Effector CD4-positive, alpha-beta T cell (primary cell): ENCODE measurements at regions not wholly inside any gene's neighbourhood (a gene's known extent, or its start where the extent isn't known, plus 50 kb on each side); places are given as distances from the start of the nearest gene placed in this dataset.
"Not testable (repeated sequence)": the region's sequence is repeated elsewhere in the genome, so short reads cannot be mapped to it uniquely, and the experiment has no call there.

ENCODE experiments used
- DNase-seq: peaks from one replicate; pipeline ENCODE4 v3.0.0-alpha.2; 2020

GRCh38 chr9:120338340-120338739 lies 241.6 kb downstream of the CDK5RAP2 start:
- no peak for DNase-seq

- no peak for DNase-seq
Measured at GRCh38 chr9:120337131-120337530, 242.8 kb downstream of the CDK5RAP2 start.

- DNase-seq, result no peak
Measured at GRCh38 chr9:120336753-120337090, 243.2 kb downstream of the CDK5RAP2 start.

GRCh38 chr9:120336021-120336752 lies 243.8 kb downstream of the CDK5RAP2 start:
- DNase-seq, result no peak

GRCh38 chr9:120331913-120332312 lies 248.1 kb downstream of the CDK5RAP2 start:
- no peak for DNase-seq

- DNase-seq, result no peak
Measured at GRCh38 chr9:120330031-120330430, 249.9 kb downstream of the CDK5RAP2 start.

GRCh38 chr9:120327322-120327721 lies 252.6 kb downstream of the CDK5RAP2 start:
- DNase-seq, result no peak

GRCh38 chr9:120326049-120326693 lies 253.8 kb downstream of the CDK5RAP2 start:
- DNase-seq, result no peak

GRCh38 chr9:120324996-120325642 lies 254.8 kb downstream of the CDK5RAP2 start:
- DNase-seq, result no peak

GRCh38 chr9:120324461-120324860 lies 255.5 kb downstream of the CDK5RAP2 start:
- no peak for DNase-seq

GRCh38 chr9:120323125-120323524 lies 256.8 kb downstream of the CDK5RAP2 start:
- DNase-seq, result no peak

- no peak for DNase-seq
Measured at GRCh38 chr9:120319452-120319851, 260.5 kb downstream of the CDK5RAP2 start.

GRCh38 chr9:120315154-120315553 lies 264.8 kb downstream of the CDK5RAP2 start:
- no peak for DNase-seq

GRCh38 chr9:120312031-120312430 lies 267.9 kb downstream of the CDK5RAP2 start:
- DNase-seq, result no peak

GRCh38 chr9:120310035-120310434 lies 269.9 kb downstream of the CDK5RAP2 start:
- DNase-seq, result no peak

- no peak for DNase-seq
Measured at GRCh38 chr9:120308495-120308894, 271.5 kb downstream of the CDK5RAP2 start.

- DNase-seq, result no peak
Measured at GRCh38 chr9:120307599-120307998, 272.4 kb downstream of the CDK5RAP2 start.

- no peak for DNase-seq
Measured at GRCh38 chr9:120306561-120306960, 273.4 kb downstream of the CDK5RAP2 start.

- DNase-seq, result no peak
Measured at GRCh38 chr9:120306088-120306487, 273.9 kb downstream of the CDK5RAP2 start.

GRCh38 chr9:120304896-120305295 lies 275.1 kb downstream of the CDK5RAP2 start:
- DNase-seq, result not testable (repeated sequence)

GRCh38 chr9:120303519-120303918 lies 276.4 kb downstream of the CDK5RAP2 start:
- DNase-seq, result no peak

- DNase-seq, result no peak
Measured at GRCh38 chr9:120299785-120300184, 280.2 kb downstream of the CDK5RAP2 start.

- no peak for DNase-seq
Measured at GRCh38 chr9:120294003-120294402, 286.0 kb downstream of the CDK5RAP2 start.

- DNase-seq, result no peak
Measured at GRCh38 chr9:120292606-120293005, 287.4 kb downstream of the CDK5RAP2 start.
